A673 (cell line): ENCODE measurements at regions not wholly inside any gene's neighbourhood (a gene's known extent, or its start where the extent isn't known, plus 50 kb on each side); places are given as distances from the start of the nearest gene placed in this dataset.

ENCODE experiments used
- EZH2 ChIP-seq: fragments of 200-600 bp; sonication (generic); IDR thresholded peaks from 2 replicates; pipeline ENCODE4 v1.6.1; 2017; ENCODE audit warnings: borderline replicate concordance, low read depth, mild to moderate bottlenecking, mixed read lengths, antibody characterized with exemption, low read length; ENCODE audit not compliant: poor library complexity, severe bottlenecking
- TF ChIP-seq, protein P1 (sequence below): fragments of 300-800, 200-600 bp; sonication (generic); conservative IDR thresholded peaks from 2 replicates; pipeline ENCODE4 v1.5.1; 2017; ENCODE audit warnings: low read depth, mild to moderate bottlenecking, antibody characterized with exemption, low read length, moderate library complexity, mixed read lengths

DNA sequence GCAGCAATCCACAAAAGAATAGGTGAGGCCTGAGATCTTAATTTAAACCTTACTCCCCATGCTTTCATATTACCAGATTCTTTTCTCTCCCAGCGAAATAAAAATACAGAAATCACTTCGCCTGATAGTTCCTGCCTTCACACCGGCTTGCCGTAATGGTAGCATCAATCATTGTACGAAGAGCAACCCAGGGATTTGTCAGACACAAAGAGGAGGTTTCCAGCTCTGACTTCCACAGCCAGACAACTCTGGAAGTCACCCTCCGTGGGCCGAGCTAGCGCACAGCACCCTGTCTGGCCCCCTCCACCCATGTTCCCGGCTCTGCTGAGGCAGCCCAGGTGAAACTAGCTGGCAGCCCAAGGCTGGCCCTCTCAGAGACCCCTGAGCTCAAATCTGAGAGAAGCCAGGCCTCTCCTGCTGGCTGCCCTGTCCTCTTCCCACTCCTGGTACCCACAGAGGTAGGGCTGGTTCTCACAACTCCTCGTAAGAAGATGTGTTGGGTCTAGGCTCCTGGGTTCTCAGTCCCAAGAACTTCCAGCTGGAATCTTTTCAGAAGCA lies 156.9 kb upstream of the BNIP2 start:
- TF ChIP-seq, protein P1, sequence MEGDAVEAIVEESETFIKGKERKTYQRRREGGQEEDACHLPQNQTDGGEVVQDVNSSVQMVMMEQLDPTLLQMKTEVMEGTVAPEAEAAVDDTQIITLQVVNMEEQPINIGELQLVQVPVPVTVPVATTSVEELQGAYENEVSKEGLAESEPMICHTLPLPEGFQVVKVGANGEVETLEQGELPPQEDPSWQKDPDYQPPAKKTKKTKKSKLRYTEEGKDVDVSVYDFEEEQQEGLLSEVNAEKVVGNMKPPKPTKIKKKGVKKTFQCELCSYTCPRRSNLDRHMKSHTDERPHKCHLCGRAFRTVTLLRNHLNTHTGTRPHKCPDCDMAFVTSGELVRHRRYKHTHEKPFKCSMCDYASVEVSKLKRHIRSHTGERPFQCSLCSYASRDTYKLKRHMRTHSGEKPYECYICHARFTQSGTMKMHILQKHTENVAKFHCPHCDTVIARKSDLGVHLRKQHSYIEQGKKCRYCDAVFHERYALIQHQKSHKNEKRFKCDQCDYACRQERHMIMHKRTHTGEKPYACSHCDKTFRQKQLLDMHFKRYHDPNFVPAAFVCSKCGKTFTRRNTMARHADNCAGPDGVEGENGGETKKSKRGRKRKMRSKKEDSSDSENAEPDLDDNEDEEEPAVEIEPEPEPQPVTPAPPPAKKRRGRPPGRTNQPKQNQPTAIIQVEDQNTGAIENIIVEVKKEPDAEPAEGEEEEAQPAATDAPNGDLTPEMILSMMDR: no peak
- no peak for TF ChIP-seq EZH2
